SK-N-SH (cell line): ENCODE measurements at regions not wholly inside any gene's neighbourhood (a gene's known extent, or its start where the extent isn't known, plus 50 kb on each side); places are given as distances from the start of the nearest gene placed in this dataset.

Experiments
- CTCF ChIA-PET: fragments of 300-600, 350-600 bp; formaldehyde crosslinking; extraction: SDS; loops from one replicate; lab custom pipeline; 2021; lab: Yijun Ruan, JAX
- POLR2A ChIA-PET: fragments of 350-600 bp; sonication (Branson Sonifier 250); formaldehyde crosslinking; extraction: SDS; loops from one replicate; lab custom pipeline; 2020; ENCODE audit warnings: antibody characterized with exemption, inconsistent platforms; lab: Yijun Ruan, JAX
- DNase-seq: peaks from one replicate; pipeline ENCODE4 v3.0.0; 2012
- H2AFZ ChIP-seq: fragments of 200-600 bp; sonication (generic); 2 replicates; pipeline ENCODE4 v1.8.1; 2016; ENCODE audit warnings: antibody characterized with exemption, mild to moderate bottlenecking, low read depth
- H3F3A ChIP-seq: fragments of 200-600 bp; sonication (generic); replicated peaks from 2 replicates; pipeline ENCODE3; 2016; ENCODE audit warnings: antibody characterized with exemption, mild to moderate bottlenecking; ENCODE audit not compliant: insufficient read depth
- H3K27ac ChIP-seq, 2 experiments: fragments of 200-500 bp in 1 of 2; fragments of 200-600 bp in 1 of 2; sonication (Bioruptor generic) in 1 of 2; sonication (generic), shearing (Covaris generic) in 1 of 2; 2 replicates each; pipeline versions ENCODE4 v1.5.1 to v1.6.1; 2014 to 2016; ENCODE audit warnings: low read depth in 2 of 2, inconsistent platforms in 1 of 2, low read length in 1 of 2, mild to moderate bottlenecking in 1 of 2, mixed read lengths in 1 of 2
- H3K27me3 ChIP-seq: fragments of 200-600 bp; sonication (generic), shearing (Covaris generic); 2 replicates; pipeline ENCODE4 v1.6.1; 2016; ENCODE audit warnings: mixed run types; ENCODE audit not compliant: insufficient read depth
- H3K36me3 ChIP-seq, 2 experiments: fragments of 200-500 bp in 1 of 2; fragments of 200-600 bp in 1 of 2; sonication (Bioruptor generic) in 1 of 2; sonication (generic) in 1 of 2; replicated peaks in 1 of 2; 2 replicates each; pipeline versions ENCODE3 to v1.5.1; 2014 to 2016; ENCODE audit warnings: low read length in 1 of 2, mild to moderate bottlenecking in 1 of 2; ENCODE audit not compliant: insufficient read depth in 2 of 2, control insufficient read depth in 1 of 2
- H3K4me1 ChIP-seq, 2 experiments: fragments of 200-500 bp in 1 of 2; fragments of 200-600 bp in 1 of 2; sonication (Bioruptor generic) in 1 of 2; sonication (generic), shearing (Covaris generic) in 1 of 2; 2 replicates each; pipeline versions ENCODE4 v1.5.1 to v1.6.1; 2014 to 2016; ENCODE audit warnings: low read depth in 1 of 2, low read length in 1 of 2, mixed run types in 1 of 2; ENCODE audit not compliant: insufficient read depth in 2 of 2, control insufficient read depth in 1 of 2
- H3K4me2 ChIP-seq: fragments of 200-600 bp; sonication (generic), shearing (Covaris generic); 2 replicates; pipeline ENCODE4 v1.6.1; 2017; ENCODE audit warnings: mixed run types
- H3K4me3 ChIP-seq, 2 experiments: fragments of 200-500 bp in 1 of 2; fragments of 200-600 bp in 1 of 2; sonication (Bioruptor generic) in 1 of 2; sonication (generic), shearing (Covaris generic) in 1 of 2; 2 replicates each; pipeline versions ENCODE4 v1.5.1 to v1.8.1; 2014 to 2016; ENCODE audit warnings: low read depth in 2 of 2, inconsistent platforms in 1 of 2, low read length in 1 of 2, mild to moderate bottlenecking in 1 of 2, mixed read lengths in 1 of 2, moderate library complexity in 1 of 2
- H3K79me2 ChIP-seq: fragments of 200-600 bp; sonication (generic); 2 replicates; pipeline ENCODE4 v1.8.1; 2017; ENCODE audit warnings: mild to moderate bottlenecking; ENCODE audit not compliant: insufficient read depth
- H3K9ac ChIP-seq: fragments of 200-600 bp; sonication (generic); 2 replicates; pipeline ENCODE4 v1.6.1; 2017; ENCODE audit warnings: mixed run types
- H3K9me2 ChIP-seq: fragments of 200-600 bp; sonication (generic); 2 replicates; pipeline ENCODE4 v1.6.1; 2017; ENCODE audit warnings: mixed run types
- H3K9me3 ChIP-seq: fragments of 200-600 bp; sonication (generic); 2 replicates; pipeline ENCODE4 v1.6.1; 2017; ENCODE audit warnings: mixed run types, mild to moderate bottlenecking, moderate library complexity
- H4K20me1 ChIP-seq: fragments of 200-600 bp; sonication (generic); 2 replicates; pipeline ENCODE4 v1.6.1; 2017; ENCODE audit warnings: mild to moderate bottlenecking, mixed run types; ENCODE audit not compliant: insufficient read depth
- ELF1 ChIP-seq: IDR thresholded peaks from 2 replicates; pipeline ENCODE4 v1.4.0; 2012
- FOSL2 ChIP-seq: IDR thresholded peaks from 2 replicates; pipeline ENCODE4 v1.4.0; 2012; ENCODE audit warnings: low read depth, mild to moderate bottlenecking, moderate library complexity, borderline replicate concordance
- GATA2 ChIP-seq: sonication (generic); formaldehyde crosslinking; IDR thresholded peaks from 2 replicates; pipeline ENCODE4 v1.5.0; 2020; ENCODE audit warnings: mild to moderate bottlenecking, missing genetic modification reagents
- POLR2AphosphoS5 ChIP-seq: IDR thresholded peaks from 2 replicates; pipeline ENCODE4 v1.6.1; 2012; ENCODE audit warnings: low read depth, low read length
- RAD21 ChIP-seq: IDR thresholded peaks from 2 replicates; pipeline ENCODE4 v1.6.1; 2012; ENCODE audit warnings: mild to moderate bottlenecking, low read length
- RFX5 ChIP-seq: IDR thresholded peaks from 2 replicates; pipeline ENCODE4 v1.6.1; 2012; ENCODE audit warnings: mild to moderate bottlenecking, improper control_type of control experiment, low read length
- SIN3A ChIP-seq: IDR thresholded peaks from 2 replicates; pipeline ENCODE4 v1.6.1; 2012; ENCODE audit warnings: low read depth, mild to moderate bottlenecking, low read length, moderate library complexity, borderline replicate concordance
- SMC3 ChIP-seq: IDR thresholded peaks from 2 replicates; pipeline ENCODE4 v1.6.1; 2012; ENCODE audit warnings: low read depth, low read length, improper control_type of control experiment
- TCF12 ChIP-seq: IDR thresholded peaks from 2 replicates; pipeline ENCODE4 v1.4.0; 2012
- TEAD4 ChIP-seq: IDR thresholded peaks from 2 replicates; pipeline ENCODE4 v1.4.0; 2012; ENCODE audit warnings: mild to moderate bottlenecking, borderline replicate concordance; ENCODE audit not compliant: insufficient read depth
- YY1 ChIP-seq: IDR thresholded peaks from 2 replicates; pipeline ENCODE4 v1.4.0; 2012; ENCODE audit warnings: low read depth, mild to moderate bottlenecking
- WGBS: methylation state at CpG from one replicate; pipeline ENCODE4 v1.1.6; 2017; ENCODE audit warnings: low lambda C conversion rate; 5-methylcytosine and 5-hydroxymethylcytosine counted together
- TF ChIP-seq, protein P1 (sequence below): IDR thresholded peaks from 2 replicates; pipeline ENCODE4; 2012
- TF ChIP-seq, protein P2 (sequence below): IDR thresholded peaks from 2 replicates; pipeline ENCODE4 v1.6.1; 2012; ENCODE audit warnings: mild to moderate bottlenecking, low read depth, low read length, moderate library complexity

DNA sequence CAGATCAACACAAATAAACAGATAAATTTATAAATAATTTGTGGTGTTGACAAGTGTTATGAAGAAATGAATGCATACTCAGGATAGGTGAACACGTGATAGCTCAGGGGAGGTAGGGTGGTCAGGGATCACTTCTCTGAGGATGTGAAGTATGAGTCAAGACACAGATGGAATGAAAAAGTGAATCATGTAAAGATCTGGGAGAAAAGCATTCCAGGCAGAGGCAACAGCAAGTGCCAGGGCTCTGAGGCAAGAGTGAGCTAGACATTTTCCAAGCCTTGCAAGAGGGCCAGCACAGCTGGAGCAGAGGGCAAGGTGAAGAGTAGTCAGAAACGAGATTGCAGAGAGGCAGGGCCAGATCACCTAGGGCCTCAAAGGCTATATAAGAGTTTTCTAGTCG is 177.8 kb downstream of the WNT5A start:
- H3K4me2 ChIP-seq, result no peak overlapping the region
- H3K27ac ChIP-seq, result no peak overlapping the region
- H3K4me3 ChIP-seq, result no peak overlapping the region
- WGBS, result 69% methylated on average over 3 of the region's 3 CpGs
- H3K27me3 ChIP-seq, result no peaks in the 10 kb centered on the region
- H3K9me3 ChIP-seq, result no peaks in the 10 kb centered on the region
- no peaks in the 10 kb centered on the region for H3K4me1 ChIP-seq
- DNase-seq, result no peak
- POLR2A ChIA-PET, result no interaction called here
- no peaks in the 10 kb centered on the region for H3K9me2 ChIP-seq
- H3K79me2 ChIP-seq, result no peaks in the 10 kb centered on the region
- TF ChIP-seq POLR2AphosphoS5, result no peak
- no peak overlapping the region for H3K9ac ChIP-seq
- H2AFZ ChIP-seq, result no peak overlapping the region
- H3F3A ChIP-seq, result no peaks in the 10 kb centered on the region
- no peaks in the 10 kb centered on the region for H4K20me1 ChIP-seq
- CTCF ChIA-PET, result interaction anchor here (1.6 kb wide), 1 partner anchor 18 kb away, joined by 3 read pairs; no protein-coding TSS in a partner anchor
- H3K36me3 ChIP-seq, result peaks cover 0 to 6% of the 10 kb centered on the region in 2 experiments

DNA sequence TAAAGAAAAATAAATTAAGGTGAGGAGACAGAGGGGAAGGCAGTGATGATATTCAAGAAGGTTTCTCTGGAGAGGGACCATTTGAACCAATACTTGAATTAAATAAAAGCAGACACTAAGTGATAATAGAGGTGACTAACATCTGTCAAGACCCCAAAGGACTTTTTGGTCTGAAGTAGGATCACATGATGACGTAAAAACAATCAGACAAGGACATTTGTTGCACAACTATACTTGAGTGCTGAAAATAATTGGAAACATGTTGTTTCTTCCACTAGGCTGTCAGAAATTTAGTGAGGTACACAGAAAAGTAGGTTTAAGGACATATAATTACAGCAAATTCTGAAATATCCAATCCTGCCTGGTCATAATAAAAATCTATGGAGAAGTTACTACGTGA is 179.5 kb downstream of the WNT5A start:
- Histone ChIP-seq H3K27me3 (no peaks in the 10 kb centered on the region), H3K4me1 (no peaks in the 10 kb centered on the region), H3K79me2 (no peaks in the 10 kb centered on the region), H3K9me2 (no peaks in the 10 kb centered on the region)
- CTCF ChIA-PET, result no interaction called here
- 80% methylated on average over 2 of the region's 2 CpGs for WGBS
- TF ChIP-seq RFX5, result no peak
- TF ChIP-seq, protein P1, sequence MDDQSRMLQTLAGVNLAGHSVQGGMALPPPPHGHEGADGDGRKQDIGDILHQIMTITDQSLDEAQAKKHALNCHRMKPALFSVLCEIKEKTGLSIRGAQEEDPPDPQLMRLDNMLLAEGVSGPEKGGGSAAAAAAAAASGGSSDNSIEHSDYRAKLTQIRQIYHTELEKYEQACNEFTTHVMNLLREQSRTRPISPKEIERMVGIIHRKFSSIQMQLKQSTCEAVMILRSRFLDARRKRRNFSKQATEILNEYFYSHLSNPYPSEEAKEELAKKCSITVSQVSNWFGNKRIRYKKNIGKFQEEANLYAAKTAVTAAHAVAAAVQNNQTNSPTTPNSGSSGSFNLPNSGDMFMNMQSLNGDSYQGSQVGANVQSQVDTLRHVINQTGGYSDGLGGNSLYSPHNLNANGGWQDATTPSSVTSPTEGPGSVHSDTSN, result no peak
- TF ChIP-seq TCF12, result no peak
- no peak for TF ChIP-seq RAD21
- no peak for TF ChIP-seq YY1
- TF ChIP-seq, all 33 proteins: peak for 0
- no peak overlapping the region for H3K9ac ChIP-seq
- no peak overlapping the region for H3K27ac ChIP-seq
- H2AFZ ChIP-seq, result no peak overlapping the region
- H4K20me1 ChIP-seq, result no peaks in the 10 kb centered on the region
- no peaks in the 10 kb centered on the region for H3F3A ChIP-seq
- H3K9me3 ChIP-seq, result no peaks in the 10 kb centered on the region
- peaks cover 0 to 6% of the 10 kb centered on the region in 2 experiments for H3K36me3 ChIP-seq
- no peak overlapping the region for H3K4me3 ChIP-seq
- DNase-seq, result no peak
- POLR2A ChIA-PET, result no interaction called here
- H3K4me2 ChIP-seq, result no peak overlapping the region

DNA sequence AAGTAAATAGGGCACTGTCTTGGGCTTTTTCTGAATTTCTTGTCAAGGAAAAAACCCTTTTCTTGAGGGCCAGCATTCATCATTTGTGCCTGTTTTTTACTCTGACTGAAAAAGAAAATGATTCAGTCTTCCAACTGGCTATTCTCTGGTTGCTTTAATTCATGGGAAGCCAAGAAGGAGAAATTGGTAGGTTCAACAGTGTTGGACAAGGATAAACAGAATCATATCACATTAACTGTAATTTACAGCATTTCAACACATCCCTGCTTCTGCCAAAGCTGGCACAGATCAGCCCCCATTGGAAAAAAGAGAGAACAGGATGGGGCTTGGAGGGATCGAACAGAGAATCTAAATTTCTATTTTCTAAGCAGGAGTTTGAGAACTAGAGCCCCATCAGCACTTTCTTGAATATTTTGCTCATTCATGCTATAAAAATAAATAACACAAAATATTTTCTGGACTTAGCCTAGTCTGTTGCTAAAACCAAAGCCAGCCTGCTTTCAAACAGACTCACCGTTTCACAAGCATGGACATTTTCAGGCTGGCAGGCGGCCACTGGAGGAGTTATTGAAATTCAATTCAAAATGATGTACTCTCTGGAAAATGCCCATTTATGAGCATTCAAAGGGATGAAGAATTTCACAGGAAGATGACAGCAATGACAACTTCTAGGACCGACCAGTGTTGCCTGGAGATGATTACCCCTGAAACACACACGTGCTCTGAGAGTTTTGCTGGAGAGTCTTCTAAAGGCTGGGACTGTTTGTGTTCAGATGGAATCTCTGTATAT is 181.2 kb downstream of the WNT5A start:
- peak overlapping the region; percentile 7; the same call in 1 of the 2 replicates for H2AFZ ChIP-seq
- no peaks in the 10 kb centered on the region for H3K9me2 ChIP-seq
- CTCF ChIA-PET, result no interaction called here
- no peaks in the 10 kb centered on the region for H4K20me1 ChIP-seq
- no peak overlapping the region for H3K4me3 ChIP-seq
- no peak overlapping the region for H3K4me2 ChIP-seq
- H3K9me3 ChIP-seq, result no peaks in the 10 kb centered on the region
- H3K9ac ChIP-seq, result no peak overlapping the region
- no peaks in the 10 kb centered on the region for H3K27me3 ChIP-seq
- POLR2A ChIA-PET, result no interaction called here
- H3K4me1 ChIP-seq, result no peaks in the 10 kb centered on the region
- H3F3A ChIP-seq, result no peaks in the 10 kb centered on the region
- H3K27ac ChIP-seq, result no peak overlapping the region
- no peaks in the 10 kb centered on the region for H3K79me2 ChIP-seq
- peaks cover 0 to 6% of the 10 kb centered on the region in 2 experiments for H3K36me3 ChIP-seq
- 64% methylated on average over 5 of the region's 5 CpGs for WGBS
- no peak for DNase-seq
- no peak for TF ChIP-seq TEAD4
- TF ChIP-seq FOSL2, result no peak
- no peak for TF ChIP-seq SIN3A
- no peak for TF ChIP-seq ELF1
- TF ChIP-seq SMC3, result no peak
- TF ChIP-seq, protein P2, sequence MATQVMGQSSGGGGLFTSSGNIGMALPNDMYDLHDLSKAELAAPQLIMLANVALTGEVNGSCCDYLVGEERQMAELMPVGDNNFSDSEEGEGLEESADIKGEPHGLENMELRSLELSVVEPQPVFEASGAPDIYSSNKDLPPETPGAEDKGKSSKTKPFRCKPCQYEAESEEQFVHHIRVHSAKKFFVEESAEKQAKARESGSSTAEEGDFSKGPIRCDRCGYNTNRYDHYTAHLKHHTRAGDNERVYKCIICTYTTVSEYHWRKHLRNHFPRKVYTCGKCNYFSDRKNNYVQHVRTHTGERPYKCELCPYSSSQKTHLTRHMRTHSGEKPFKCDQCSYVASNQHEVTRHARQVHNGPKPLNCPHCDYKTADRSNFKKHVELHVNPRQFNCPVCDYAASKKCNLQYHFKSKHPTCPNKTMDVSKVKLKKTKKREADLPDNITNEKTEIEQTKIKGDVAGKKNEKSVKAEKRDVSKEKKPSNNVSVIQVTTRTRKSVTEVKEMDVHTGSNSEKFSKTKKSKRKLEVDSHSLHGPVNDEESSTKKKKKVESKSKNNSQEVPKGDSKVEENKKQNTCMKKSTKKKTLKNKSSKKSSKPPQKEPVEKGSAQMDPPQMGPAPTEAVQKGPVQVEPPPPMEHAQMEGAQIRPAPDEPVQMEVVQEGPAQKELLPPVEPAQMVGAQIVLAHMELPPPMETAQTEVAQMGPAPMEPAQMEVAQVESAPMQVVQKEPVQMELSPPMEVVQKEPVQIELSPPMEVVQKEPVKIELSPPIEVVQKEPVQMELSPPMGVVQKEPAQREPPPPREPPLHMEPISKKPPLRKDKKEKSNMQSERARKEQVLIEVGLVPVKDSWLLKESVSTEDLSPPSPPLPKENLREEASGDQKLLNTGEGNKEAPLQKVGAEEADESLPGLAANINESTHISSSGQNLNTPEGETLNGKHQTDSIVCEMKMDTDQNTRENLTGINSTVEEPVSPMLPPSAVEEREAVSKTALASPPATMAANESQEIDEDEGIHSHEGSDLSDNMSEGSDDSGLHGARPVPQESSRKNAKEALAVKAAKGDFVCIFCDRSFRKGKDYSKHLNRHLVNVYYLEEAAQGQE, result no peak
- TF ChIP-seq GATA2, result no peak
- TF ChIP-seq TCF12, result no peak
- TF ChIP-seq, protein P1, result no peak
